ENCODE measurements at regions not wholly inside any gene's neighbourhood (a gene's known extent, or its start where the extent isn't known, plus 50 kb on each side); places are given as distances from the start of the nearest gene placed in this dataset.

GRCh38 chr5:39566891-39567290, 142.1 kb upstream of the DAB2 start:
- DNase-seq (no peak), ATAC-seq (no peak)
- Mint-ChIP-seq H3K27me3 (peaks cover 9% of the 10 kb centered on the region), H3K27ac (no peak overlapping the region), H3K9me3 (ENCODE audit: low read depth) (no peaks in the 10 kb centered on the region), H3K4me3 (no peak overlapping the region), H3K4me1 (peaks cover 2% of the 10 kb centered on the region), H3K36me3 (no peaks in the 10 kb centered on the region)
- CTCF ChIA-PET: no interaction called here

DNA sequence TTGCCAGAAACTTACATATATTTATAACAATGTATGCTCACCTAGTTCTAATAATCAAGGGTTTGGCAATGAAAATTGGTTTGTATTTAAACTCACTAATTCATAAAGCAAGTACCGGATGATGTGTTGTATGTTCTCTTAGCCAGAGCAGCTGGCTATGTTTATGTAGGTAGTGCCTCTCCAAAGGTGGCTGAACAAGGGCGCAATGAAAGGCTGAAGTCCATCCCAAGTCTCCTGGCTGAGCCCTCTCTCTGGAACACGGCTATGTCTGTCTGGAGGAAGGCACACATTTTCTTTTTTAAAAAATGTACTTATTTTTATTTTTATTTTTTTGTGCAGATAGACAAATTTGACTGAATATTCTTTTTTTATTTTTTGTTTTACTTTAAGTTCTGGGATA, 141.2 kb upstream of the DAB2 start:
- CTCF ChIA-PET: no interaction called here
- H3K27me3 Mint-ChIP-seq: peaks cover 14% of the 10 kb centered on the region
- H3K9me3 Mint-ChIP-seq (ENCODE audit: low read depth): no peaks in the 10 kb centered on the region

GRCh38 chr5:39561421-39561820, 136.6 kb upstream of the DAB2 start:
- Mint-ChIP-seq H3K4me3 (no peak overlapping the region), H3K27me3 (peaks cover 12% of the 10 kb centered on the region), H3K27ac (no peak overlapping the region), H3K36me3 (no peaks in the 10 kb centered on the region), H3K4me1 (no peaks in the 10 kb centered on the region), H3K9me3 (ENCODE audit: low read depth) (no peaks in the 10 kb centered on the region)
- ATAC-seq (no peak), DNase-seq (no peak)
- CTCF ChIA-PET: interaction anchor here (1.0 kb wide), 1 partner anchor 14 kb away, joined by 3 read pairs; no protein-coding TSS in a partner anchor

More for the DNA sequence above, 141.2 kb upstream of the DAB2 start:
- peaks cover 2% of the 10 kb centered on the region for H3K4me1 Mint-ChIP-seq
- no peak overlapping the region for H3K27ac Mint-ChIP-seq
- H3K36me3 Mint-ChIP-seq: no peaks in the 10 kb centered on the region
- H3K4me3 Mint-ChIP-seq: no peak overlapping the region
- DNase-seq (no peak), ATAC-seq (no peak)

DNA sequence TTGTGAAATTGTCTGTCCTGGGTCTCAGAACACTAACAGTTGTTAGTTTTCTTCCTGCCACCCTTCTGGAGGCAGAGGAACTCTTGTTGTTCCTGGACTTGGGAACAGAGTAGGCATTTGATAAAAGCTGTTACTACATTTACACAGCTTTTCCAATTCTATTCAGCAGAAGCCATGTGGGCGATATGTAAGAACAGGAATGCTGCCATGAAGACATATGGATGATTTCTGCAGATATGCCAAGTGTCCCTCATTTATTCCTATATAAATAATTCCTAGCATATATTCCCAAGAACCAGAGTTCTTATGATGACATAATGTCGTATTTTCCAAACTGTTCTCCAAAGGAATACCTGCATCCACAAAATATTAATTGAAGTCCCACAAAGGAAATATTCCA, 135.9 kb upstream of the DAB2 start:
- no peaks in the 10 kb centered on the region for H3K36me3 Mint-ChIP-seq
- DNase-seq (no peak), ATAC-seq (no peak)
- no peaks in the 10 kb centered on the region for H3K9me3 Mint-ChIP-seq (ENCODE audit: low read depth)
- no peaks in the 10 kb centered on the region for H3K4me1 Mint-ChIP-seq
- H3K4me3 Mint-ChIP-seq: no peak overlapping the region
- CTCF ChIA-PET: interaction anchor here (1.0 kb wide), 1 partner anchor 13 kb away, joined by 3 read pairs; no protein-coding TSS in a partner anchor
- no peak overlapping the region for H3K27ac Mint-ChIP-seq
- peaks cover 11% of the 10 kb centered on the region for H3K27me3 Mint-ChIP-seq

GRCh38 chr5:39559923-39560322, 135.1 kb upstream of the DAB2 start:
- no peak for DNase-seq
- no peaks in the 10 kb centered on the region for H3K36me3 Mint-ChIP-seq
- no peaks in the 10 kb centered on the region for H3K9me3 Mint-ChIP-seq (ENCODE audit: low read depth)
- H3K4me3 Mint-ChIP-seq: no peak overlapping the region
- H3K4me1 Mint-ChIP-seq: no peaks in the 10 kb centered on the region
- no peak overlapping the region for H3K27ac Mint-ChIP-seq
- ATAC-seq: no peak
- peaks cover 11% of the 10 kb centered on the region for H3K27me3 Mint-ChIP-seq
- CTCF ChIA-PET: no interaction called here

DNA sequence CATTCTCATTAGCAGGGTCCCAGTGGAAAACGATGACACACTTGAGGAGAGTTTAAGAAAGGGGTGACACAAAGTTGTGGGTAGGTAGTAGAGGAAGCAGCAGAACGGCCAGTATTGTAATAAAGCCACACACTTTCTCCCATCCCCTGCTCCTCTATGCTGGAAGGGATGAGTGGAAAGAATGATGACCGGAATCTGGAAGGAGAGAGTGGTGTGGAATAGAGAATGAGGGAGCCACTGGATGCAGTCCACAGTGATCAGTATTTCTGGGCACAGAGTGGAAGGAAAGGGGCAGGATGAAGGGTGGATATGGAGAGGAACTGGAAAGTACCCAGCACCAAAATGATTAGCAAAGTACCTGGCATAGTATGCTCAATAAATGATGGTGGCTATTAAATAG, 133.8 kb upstream of the DAB2 start:
- CTCF ChIA-PET: no interaction called here

GRCh38 chr5:39555788-39556187, 131.0 kb upstream of the DAB2 start:
- Mint-ChIP-seq H3K4me1 (no peaks in the 10 kb centered on the region), H3K27ac (no peak overlapping the region), H3K36me3 (no peaks in the 10 kb centered on the region), H3K27me3 (peaks cover 12% of the 10 kb centered on the region), H3K4me3 (no peak overlapping the region), H3K9me3 (ENCODE audit: low read depth) (no peaks in the 10 kb centered on the region)
- CTCF ChIA-PET: no interaction called here
- ATAC-seq: no peak
- DNase-seq: no peak

More for the DNA sequence above, 133.8 kb upstream of the DAB2 start:
- DNase-seq (no peak), ATAC-seq (no peak)
- no peak overlapping the region for H3K27ac Mint-ChIP-seq
- H3K27me3 Mint-ChIP-seq: peaks cover 17% of the 10 kb centered on the region
- no peak overlapping the region for H3K4me3 Mint-ChIP-seq
- H3K4me1 Mint-ChIP-seq: no peaks in the 10 kb centered on the region
- H3K36me3 Mint-ChIP-seq: no peaks in the 10 kb centered on the region
- H3K9me3 Mint-ChIP-seq (ENCODE audit: low read depth): no peaks in the 10 kb centered on the region

GRCh38 chr5:39547553-39548154, 122.9 kb upstream of the DAB2 start:
- no peak overlapping the region for H3K4me3 Mint-ChIP-seq
- no peaks in the 10 kb centered on the region for H3K36me3 Mint-ChIP-seq
- no peaks in the 10 kb centered on the region for H3K9me3 Mint-ChIP-seq (ENCODE audit: low read depth)
- peaks cover 6% of the 10 kb centered on the region for H3K4me1 Mint-ChIP-seq
- DNase-seq (no peak), ATAC-seq (no peak)
- no peak overlapping the region for H3K27ac Mint-ChIP-seq
- H3K27me3 Mint-ChIP-seq: peaks cover 17% of the 10 kb centered on the region
- CTCF ChIA-PET: interaction anchor here (1.0 to 5.3 kb wide), 16 partner anchors 9 to 1106 kb away, joined by 3 to 64 read pairs (median 4); partner anchors contain the start of gene DAB2

- H3K27me3 Mint-ChIP-seq: peaks cover 19% of the 10 kb centered on the region
- peaks cover 6% of the 10 kb centered on the region for H3K4me1 Mint-ChIP-seq
- H3K4me3 Mint-ChIP-seq: no peak overlapping the region
- no peaks in the 10 kb centered on the region for H3K9me3 Mint-ChIP-seq (ENCODE audit: low read depth)
- CTCF ChIA-PET: interaction anchor here (5.3 kb wide), 1 partner anchor 167 kb away, joined by 64 read pairs; no protein-coding TSS in a partner anchor
- DNase-seq (no peak), ATAC-seq (no peak)
- no peaks in the 10 kb centered on the region for H3K36me3 Mint-ChIP-seq
- no peak overlapping the region for H3K27ac Mint-ChIP-seq
Observed at GRCh38 chr5:39544941-39545340, 120.2 kb upstream of the DAB2 start.

DNA sequence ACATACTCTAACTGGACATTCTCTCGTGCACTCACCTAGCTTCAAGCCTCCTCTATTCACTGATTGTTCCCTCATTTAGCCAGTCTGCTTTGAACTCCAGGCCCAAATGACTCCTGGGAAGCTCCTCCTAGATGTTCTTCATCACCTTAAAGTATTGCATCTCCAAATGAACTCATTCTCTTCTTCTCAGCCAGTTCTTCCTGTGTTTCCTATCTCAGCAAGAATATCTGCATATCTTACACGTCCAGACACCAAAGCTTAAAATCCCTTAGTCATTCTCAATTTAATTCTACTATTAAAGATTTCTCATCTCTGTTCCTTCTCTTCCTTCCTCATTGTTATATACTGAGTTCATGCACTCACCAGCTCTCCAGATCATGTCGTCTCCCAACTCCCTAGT, 118.6 kb upstream of the DAB2 start:
- H3K9me3 Mint-ChIP-seq (ENCODE audit: low read depth): no peaks in the 10 kb centered on the region
- CTCF ChIA-PET: interaction anchor here (0.7 to 1.6 kb wide), 2 partner anchors 24 to 167 kb away, joined by 3 to 6 read pairs; no protein-coding TSS in a partner anchor
- no peak overlapping the region for H3K27ac Mint-ChIP-seq
- no peak overlapping the region for H3K4me3 Mint-ChIP-seq
- ATAC-seq (no peak), DNase-seq (no peak)
- peaks cover 6% of the 10 kb centered on the region for H3K4me1 Mint-ChIP-seq
- no peaks in the 10 kb centered on the region for H3K36me3 Mint-ChIP-seq
- peaks cover 15% of the 10 kb centered on the region for H3K27me3 Mint-ChIP-seq

DNA sequence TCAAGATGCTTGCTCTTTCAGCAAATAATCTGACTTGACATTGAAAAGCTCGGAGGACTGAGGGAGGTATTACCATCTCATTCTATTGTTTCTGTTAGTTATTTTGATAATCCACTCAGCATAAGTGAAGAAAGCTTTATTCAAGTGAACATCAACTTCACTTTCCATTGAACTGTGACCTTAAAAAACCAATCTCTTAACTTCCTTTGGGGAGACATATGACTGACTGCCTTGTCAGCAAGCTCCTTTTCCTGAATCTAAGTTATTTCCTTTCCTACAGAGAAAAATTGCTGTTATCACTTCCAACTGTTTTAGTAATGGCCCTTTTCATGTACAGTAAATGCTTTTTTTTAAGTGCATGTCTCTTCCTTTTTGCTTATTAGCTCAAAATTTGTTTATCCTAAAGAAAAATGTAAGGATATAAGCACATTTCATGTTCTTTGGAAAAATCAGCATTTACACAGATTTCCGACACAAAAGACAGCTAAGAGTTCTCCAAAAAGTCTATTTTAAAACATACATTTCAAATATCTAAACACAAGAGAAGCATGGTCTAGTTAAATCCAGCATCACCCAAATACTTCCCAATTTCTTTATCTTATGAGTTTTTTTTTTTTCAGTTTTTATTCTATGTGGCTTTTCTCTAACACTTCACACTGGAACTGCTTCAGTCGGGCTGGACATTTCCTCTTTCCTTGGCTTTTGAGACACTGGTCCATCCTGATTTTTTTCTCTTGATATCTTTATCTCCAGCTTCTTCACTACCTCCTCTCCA, 117.9 kb upstream of the DAB2 start:
- CTCF ChIA-PET: interaction anchor here (0.7 to 1.6 kb wide), 2 partner anchors 23 to 166 kb away, joined by 3 to 6 read pairs; no protein-coding TSS in a partner anchor
- Mint-ChIP-seq H3K4me1 (peaks cover 4% of the 10 kb centered on the region), H3K4me3 (no peak overlapping the region)

GRCh38 chr5:39541920-39542319, 117.1 kb upstream of the DAB2 start:
- DNase-seq (no peak), ATAC-seq (no peak)
- no peak overlapping the region for H3K4me3 Mint-ChIP-seq
- no peaks in the 10 kb centered on the region for H3K9me3 Mint-ChIP-seq (ENCODE audit: low read depth)
- no peak overlapping the region for H3K27ac Mint-ChIP-seq
- no peaks in the 10 kb centered on the region for H3K4me1 Mint-ChIP-seq
- CTCF ChIA-PET: no interaction called here
- H3K36me3 Mint-ChIP-seq: no peaks in the 10 kb centered on the region
- peaks cover 22% of the 10 kb centered on the region for H3K27me3 Mint-ChIP-seq

More for the DNA sequence above, 117.9 kb upstream of the DAB2 start:
- no peak for DNase-seq
- Mint-ChIP-seq H3K27ac (no peak overlapping the region), H3K36me3 (no peaks in the 10 kb centered on the region), H3K9me3 (ENCODE audit: low read depth) (no peaks in the 10 kb centered on the region), H3K27me3 (peaks cover 18% of the 10 kb centered on the region)
- ATAC-seq: no peak

DNA sequence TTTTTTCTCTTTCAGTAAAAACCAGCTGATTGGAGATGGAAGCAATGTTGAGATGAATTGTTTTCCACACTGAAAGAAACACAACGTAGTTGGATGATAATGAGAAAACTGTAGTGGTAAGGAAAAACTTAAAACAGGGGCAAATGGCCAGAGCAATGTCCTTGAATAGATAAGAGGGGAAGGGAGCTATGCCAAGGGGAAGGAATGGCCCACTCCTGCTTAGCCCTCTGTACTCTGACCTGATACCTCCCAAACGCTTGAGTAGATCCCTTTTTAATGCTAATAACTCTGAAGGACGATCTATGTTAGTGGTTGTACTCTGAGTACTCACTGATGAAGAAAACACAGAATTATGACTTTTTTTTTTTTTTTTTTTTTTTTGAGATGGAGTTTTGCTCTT, 114.7 kb upstream of the DAB2 start:
- Mint-ChIP-seq H3K4me1 (no peaks in the 10 kb centered on the region), H3K9me3 (ENCODE audit: low read depth) (no peaks in the 10 kb centered on the region), H3K36me3 (no peaks in the 10 kb centered on the region), H3K4me3 (no peak overlapping the region), H3K27me3 (peaks cover 28% of the 10 kb centered on the region), H3K27ac (no peak overlapping the region)
- ATAC-seq (no peak), DNase-seq (no peak)
- CTCF ChIA-PET: interaction anchor here (0.6 to 1.8 kb wide), 3 partner anchors 8 to 294 kb away, joined by 3 to 6 read pairs (median 3); no protein-coding TSS in a partner anchor

DNA sequence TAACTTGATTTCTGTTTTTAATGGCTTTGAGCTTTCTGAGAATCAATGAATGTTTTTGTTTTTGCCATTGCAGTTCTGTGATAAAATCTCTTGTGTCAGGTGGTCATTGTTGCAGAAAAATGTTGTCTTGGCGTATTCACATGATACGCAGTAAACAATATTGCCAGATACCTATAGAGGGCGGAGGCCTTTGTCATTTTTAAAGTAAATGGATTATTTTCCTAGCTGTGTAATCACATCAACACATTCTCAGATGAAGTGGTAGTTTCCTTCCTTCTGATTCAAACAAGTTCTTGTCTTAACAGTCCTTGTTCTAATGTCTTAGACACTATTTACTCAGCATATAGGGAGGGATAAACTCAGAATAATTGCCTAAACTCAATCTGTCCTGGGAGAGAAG, 109.9 kb upstream of the DAB2 start:
- H3K27ac Mint-ChIP-seq: no peak overlapping the region
- no peak for ATAC-seq
- no peak overlapping the region for H3K4me3 Mint-ChIP-seq

More for the DNA sequence above, 109.9 kb upstream of the DAB2 start:
- CTCF ChIA-PET: interaction anchor here (2.1 kb wide), 1 partner anchor 13 kb away, joined by 4 read pairs; no protein-coding TSS in a partner anchor
- Mint-ChIP-seq H3K36me3 (no peaks in the 10 kb centered on the region), H3K27me3 (peaks cover 43% of the 10 kb centered on the region), H3K4me1 (no peaks in the 10 kb centered on the region), H3K9me3 (ENCODE audit: low read depth) (no peaks in the 10 kb centered on the region)
- no peak for DNase-seq

Data from activated CD8-positive, alpha-beta memory T cell treated with anti-CD3 and anti-CD28 coated beads, Interleukin-2, amount 10 ng/mL, durations not matched to agents 7 days and 5 days (primary cell).